ENCODE measurements at regions not wholly inside any gene's neighbourhood (a gene's known extent, or its start where the extent isn't known, plus 50 kb on each side); places are given as distances from the start of the nearest gene placed in this dataset.

DNA sequence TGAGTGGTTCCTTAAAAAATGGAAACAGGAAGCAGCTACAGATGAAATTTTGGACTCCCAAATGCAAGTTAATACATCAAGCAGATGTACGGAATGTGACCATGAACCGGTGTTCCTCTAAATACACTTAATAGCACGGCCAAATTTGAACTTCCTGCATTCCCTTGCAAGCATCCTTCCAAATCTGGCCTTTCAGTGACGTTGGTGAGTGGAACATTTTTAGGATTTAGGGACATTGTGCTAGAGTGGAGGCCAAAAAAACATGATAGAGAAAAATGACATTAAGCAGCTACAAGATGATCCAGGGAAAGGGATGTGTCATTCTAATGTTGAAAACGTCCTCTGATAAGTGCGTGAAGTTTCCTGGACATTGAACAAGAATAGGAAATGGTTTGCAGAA, 62.1 kb downstream of the CTAGE1 start:
- ATAC-seq, result no peak
- TF ChIP-seq ZC3H10 (CRISPR knock-in tag; IDR thresholded peaks at IDR 0.05) (no peak), OSR1 (CRISPR knock-in tag; IDR thresholded peaks at IDR 0.05) (no peak), CSDC2 (CRISPR knock-in tag; IDR thresholded peaks at IDR 0.05) (no peak), ESRRG (CRISPR knock-in tag; IDR thresholded peaks at IDR 0.05) (no peak), BACH2 (CRISPR knock-in tag; IDR thresholded peaks at IDR 0.05; ENCODE audit: borderline replicate concordance) (no peak), TOX (CRISPR knock-in tag; IDR thresholded peaks at IDR 0.05; ENCODE audit: borderline replicate concordance) (no peak), ZNF70 (CRISPR knock-in tag; IDR thresholded peaks at IDR 0.05) (no peak), ZFP3 (CRISPR knock-in tag; IDR thresholded peaks at IDR 0.05) (no peak), ZNF565 (CRISPR knock-in tag; conservative IDR thresholded peaks at IDR 0.05; ENCODE audit: low read depth) (no peak), ZFP30 (CRISPR knock-in tag; IDR thresholded peaks at IDR 0.05) (no peak), ISL1 (CRISPR knock-in tag; IDR thresholded peaks at IDR 0.05) (no peak), RARB (CRISPR knock-in tag; IDR thresholded peaks at IDR 0.05) (no peak)
- TF ChIP-seq, protein P1, sequence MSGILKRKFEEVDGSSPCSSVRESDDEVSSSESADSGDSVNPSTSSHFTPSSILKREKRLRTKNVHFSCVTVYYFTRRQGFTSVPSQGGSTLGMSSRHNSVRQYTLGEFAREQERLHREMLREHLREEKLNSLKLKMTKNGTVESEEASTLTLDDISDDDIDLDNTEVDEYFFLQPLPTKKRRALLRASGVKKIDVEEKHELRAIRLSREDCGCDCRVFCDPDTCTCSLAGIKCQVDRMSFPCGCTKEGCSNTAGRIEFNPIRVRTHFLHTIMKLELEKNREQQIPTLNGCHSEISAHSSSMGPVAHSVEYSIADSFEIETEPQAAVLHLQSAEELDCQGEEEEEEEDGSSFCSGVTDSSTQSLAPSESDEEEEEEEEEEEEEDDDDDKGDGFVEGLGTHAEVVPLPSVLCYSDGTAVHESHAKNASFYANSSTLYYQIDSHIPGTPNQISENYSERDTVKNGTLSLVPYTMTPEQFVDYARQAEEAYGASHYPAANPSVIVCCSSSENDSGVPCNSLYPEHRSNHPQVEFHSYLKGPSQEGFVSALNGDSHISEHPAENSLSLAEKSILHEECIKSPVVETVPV (CRISPR knock-in tag; IDR thresholded peaks at IDR 0.05), result no peak
- TF ChIP-seq, protein P2, sequence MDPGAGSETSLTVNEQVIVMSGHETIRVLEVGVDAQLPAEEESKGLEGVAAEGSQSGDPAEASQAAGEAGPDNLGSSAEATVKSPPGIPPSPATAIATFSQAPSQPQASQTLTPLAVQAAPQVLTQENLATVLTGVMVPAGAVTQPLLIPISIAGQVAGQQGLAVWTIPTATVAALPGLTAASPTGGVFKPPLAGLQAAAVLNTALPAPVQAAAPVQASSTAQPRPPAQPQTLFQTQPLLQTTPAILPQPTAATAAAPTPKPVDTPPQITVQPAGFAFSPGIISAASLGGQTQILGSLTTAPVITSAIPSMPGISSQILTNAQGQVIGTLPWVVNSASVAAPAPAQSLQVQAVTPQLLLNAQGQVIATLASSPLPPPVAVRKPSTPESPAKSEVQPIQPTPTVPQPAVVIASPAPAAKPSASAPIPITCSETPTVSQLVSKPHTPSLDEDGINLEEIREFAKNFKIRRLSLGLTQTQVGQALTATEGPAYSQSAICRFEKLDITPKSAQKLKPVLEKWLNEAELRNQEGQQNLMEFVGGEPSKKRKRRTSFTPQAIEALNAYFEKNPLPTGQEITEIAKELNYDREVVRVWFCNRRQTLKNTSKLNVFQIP (CRISPR knock-in tag; IDR thresholded peaks at IDR 0.05; ENCODE audit: borderline replicate concordance, low read depth), result no peak
- TF ChIP-seq, protein P3, sequence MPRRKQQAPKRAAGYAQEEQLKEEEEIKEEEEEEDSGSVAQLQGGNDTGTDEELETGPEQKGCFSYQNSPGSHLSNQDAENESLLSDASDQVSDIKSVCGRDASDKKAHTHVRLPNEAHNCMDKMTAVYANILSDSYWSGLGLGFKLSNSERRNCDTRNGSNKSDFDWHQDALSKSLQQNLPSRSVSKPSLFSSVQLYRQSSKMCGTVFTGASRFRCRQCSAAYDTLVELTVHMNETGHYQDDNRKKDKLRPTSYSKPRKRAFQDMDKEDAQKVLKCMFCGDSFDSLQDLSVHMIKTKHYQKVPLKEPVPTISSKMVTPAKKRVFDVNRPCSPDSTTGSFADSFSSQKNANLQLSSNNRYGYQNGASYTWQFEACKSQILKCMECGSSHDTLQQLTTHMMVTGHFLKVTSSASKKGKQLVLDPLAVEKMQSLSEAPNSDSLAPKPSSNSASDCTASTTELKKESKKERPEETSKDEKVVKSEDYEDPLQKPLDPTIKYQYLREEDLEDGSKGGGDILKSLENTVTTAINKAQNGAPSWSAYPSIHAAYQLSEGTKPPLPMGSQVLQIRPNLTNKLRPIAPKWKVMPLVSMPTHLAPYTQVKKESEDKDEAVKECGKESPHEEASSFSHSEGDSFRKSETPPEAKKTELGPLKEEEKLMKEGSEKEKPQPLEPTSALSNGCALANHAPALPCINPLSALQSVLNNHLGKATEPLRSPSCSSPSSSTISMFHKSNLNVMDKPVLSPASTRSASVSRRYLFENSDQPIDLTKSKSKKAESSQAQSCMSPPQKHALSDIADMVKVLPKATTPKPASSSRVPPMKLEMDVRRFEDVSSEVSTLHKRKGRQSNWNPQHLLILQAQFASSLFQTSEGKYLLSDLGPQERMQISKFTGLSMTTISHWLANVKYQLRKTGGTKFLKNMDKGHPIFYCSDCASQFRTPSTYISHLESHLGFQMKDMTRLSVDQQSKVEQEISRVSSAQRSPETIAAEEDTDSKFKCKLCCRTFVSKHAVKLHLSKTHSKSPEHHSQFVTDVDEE (CRISPR knock-in tag; IDR thresholded peaks at IDR 0.05), result no peak
- TF ChIP-seq, protein P4, sequence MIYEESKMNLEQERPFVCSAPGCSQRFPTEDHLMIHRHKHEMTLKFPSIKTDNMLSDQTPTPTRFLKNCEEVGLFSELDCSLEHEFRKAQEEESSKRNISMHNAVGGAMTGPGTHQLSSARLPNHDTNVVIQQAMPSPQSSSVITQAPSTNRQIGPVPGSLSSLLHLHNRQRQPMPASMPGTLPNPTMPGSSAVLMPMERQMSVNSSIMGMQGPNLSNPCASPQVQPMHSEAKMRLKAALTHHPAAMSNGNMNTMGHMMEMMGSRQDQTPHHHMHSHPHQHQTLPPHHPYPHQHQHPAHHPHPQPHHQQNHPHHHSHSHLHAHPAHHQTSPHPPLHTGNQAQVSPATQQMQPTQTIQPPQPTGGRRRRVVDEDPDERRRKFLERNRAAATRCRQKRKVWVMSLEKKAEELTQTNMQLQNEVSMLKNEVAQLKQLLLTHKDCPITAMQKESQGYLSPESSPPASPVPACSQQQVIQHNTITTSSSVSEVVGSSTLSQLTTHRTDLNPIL (CRISPR knock-in tag; IDR thresholded peaks at IDR 0.05; ENCODE audit: low read depth), result no peak

DNA sequence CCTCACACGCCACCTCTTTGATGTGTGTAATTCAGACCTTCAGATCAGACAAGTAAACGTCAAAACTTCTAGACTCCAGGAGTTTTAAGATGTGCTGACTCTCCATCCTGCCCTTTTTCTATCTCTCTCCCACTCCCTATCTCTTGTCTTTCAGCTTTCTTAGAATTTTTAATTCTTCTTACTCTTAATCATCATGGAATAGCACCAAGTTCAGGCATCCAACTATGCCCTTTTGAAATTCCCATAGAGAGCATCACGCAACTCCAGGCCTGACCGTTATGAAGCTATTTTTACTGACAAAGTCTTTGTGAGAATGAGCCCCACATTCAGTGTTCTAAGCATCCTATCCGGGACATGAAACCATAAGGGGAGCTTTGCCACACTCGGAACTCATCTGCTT, 62.6 kb downstream of the CTAGE1 start:
- no peak for ATAC-seq
- TF ChIP-seq TCF4 (CRISPR knock-in tag; IDR thresholded peaks at IDR 0.05; ENCODE audit: borderline replicate concordance) (no peak), ZFP3 (CRISPR knock-in tag; IDR thresholded peaks at IDR 0.05) (no peak), ZNF8 (CRISPR knock-in tag; IDR thresholded peaks at IDR 0.05) (no peak), PPARA (CRISPR knock-in tag; IDR thresholded peaks at IDR 0.05; ENCODE audit: borderline replicate concordance) (no peak), ZNF565 (CRISPR knock-in tag; conservative IDR thresholded peaks at IDR 0.05; ENCODE audit: low read depth) (no peak), GLIS3 (CRISPR knock-in tag; IDR thresholded peaks at IDR 0.05) (no peak), OSR1 (CRISPR knock-in tag; IDR thresholded peaks at IDR 0.05) (no peak), SNAI2 (CRISPR knock-in tag; IDR thresholded peaks at IDR 0.05) (no peak), ZFP30 (CRISPR knock-in tag; IDR thresholded peaks at IDR 0.05) (no peak), ZC3H10 (CRISPR knock-in tag; IDR thresholded peaks at IDR 0.05) (no peak), RARB (CRISPR knock-in tag; IDR thresholded peaks at IDR 0.05) (no peak), BACH2 (CRISPR knock-in tag; IDR thresholded peaks at IDR 0.05; ENCODE audit: borderline replicate concordance) (no peak), ISL1 (CRISPR knock-in tag; IDR thresholded peaks at IDR 0.05) (no peak), ARNTL (CRISPR knock-in tag; IDR thresholded peaks at IDR 0.05; ENCODE audit: borderline replicate concordance, low read depth) (no peak)
- TF ChIP-seq, protein P5, sequence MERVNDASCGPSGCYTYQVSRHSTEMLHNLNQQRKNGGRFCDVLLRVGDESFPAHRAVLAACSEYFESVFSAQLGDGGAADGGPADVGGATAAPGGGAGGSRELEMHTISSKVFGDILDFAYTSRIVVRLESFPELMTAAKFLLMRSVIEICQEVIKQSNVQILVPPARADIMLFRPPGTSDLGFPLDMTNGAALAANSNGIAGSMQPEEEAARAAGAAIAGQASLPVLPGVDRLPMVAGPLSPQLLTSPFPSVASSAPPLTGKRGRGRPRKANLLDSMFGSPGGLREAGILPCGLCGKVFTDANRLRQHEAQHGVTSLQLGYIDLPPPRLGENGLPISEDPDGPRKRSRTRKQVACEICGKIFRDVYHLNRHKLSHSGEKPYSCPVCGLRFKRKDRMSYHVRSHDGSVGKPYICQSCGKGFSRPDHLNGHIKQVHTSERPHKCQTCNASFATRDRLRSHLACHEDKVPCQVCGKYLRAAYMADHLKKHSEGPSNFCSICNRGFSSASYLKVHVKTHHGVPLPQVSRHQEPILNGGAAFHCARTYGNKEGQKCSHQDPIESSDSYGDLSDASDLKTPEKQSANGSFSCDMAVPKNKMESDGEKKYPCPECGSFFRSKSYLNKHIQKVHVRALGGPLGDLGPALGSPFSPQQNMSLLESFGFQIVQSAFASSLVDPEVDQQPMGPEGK (CRISPR knock-in tag; IDR thresholded peaks at IDR 0.05; ENCODE audit: borderline replicate concordance), result no peak
- TF ChIP-seq, protein P1 (CRISPR knock-in tag; IDR thresholded peaks at IDR 0.05), result no peak
- TF ChIP-seq, protein P4 (CRISPR knock-in tag; IDR thresholded peaks at IDR 0.05; ENCODE audit: low read depth), result no peak
- TF ChIP-seq, protein P2 (CRISPR knock-in tag; IDR thresholded peaks at IDR 0.05; ENCODE audit: borderline replicate concordance, low read depth), result no peak
